ENCODE measurements at regions not wholly inside any gene's neighbourhood (a gene's known extent, or its start where the extent isn't known, plus 50 kb on each side); places are given as distances from the start of the nearest gene placed in this dataset.
A peak's percentile ranks its signal among the peaks of the same experiment; 100 is the strongest.

GRCh38 chr12:124436366-124436765 is 131.0 kb downstream of the NCOR2 start:
- H3K4me3 ChIP-seq, result no peak overlapping the region
- peak overlapping the region in 1 of 2 donors; percentile 30 for H3K27ac ChIP-seq
- no peak for DNase-seq (ENCODE audit: low spot score)
- no peak for TF ChIP-seq CTCF (IDR thresholded peaks at IDR 0.05)

- TF ChIP-seq CTCF (IDR thresholded peaks at IDR 0.05), result no peak
These were observed 131.5 kb downstream of the NCOR2 start for GRCh38 chr12:124435806-124436345.

GRCh38 chr12:124434951-124435805 is 132.2 kb downstream of the NCOR2 start:
- H3K4me3 ChIP-seq, result no peak overlapping the region
- H3K27ac ChIP-seq, result peak overlapping the region in 1 of 2 donors; percentile 19
- no peak for DNase-seq (ENCODE audit: low spot score)
- no peak for TF ChIP-seq CTCF (IDR thresholded peaks at IDR 0.05)

More at GRCh38 chr12:124435806-124436345, 131.5 kb downstream of the NCOR2 start:
- H3K4me3 ChIP-seq, result no peak overlapping the region
- peak overlapping the region in 1 of 2 donors; percentile 30 for H3K27ac ChIP-seq
- DNase-seq (ENCODE audit: low spot score), result no peak

GRCh38 chr12:124434354-124434753 is 133.1 kb downstream of the NCOR2 start:
- TF ChIP-seq CTCF (IDR thresholded peaks at IDR 0.05), result no peak
- H3K27ac ChIP-seq, result peak overlapping the region in 1 of 2 donors; percentile 66
- no peak for DNase-seq (ENCODE audit: low spot score)
- H3K4me3 ChIP-seq, result no peak overlapping the region

GRCh38 chr12:124433879-124434278 is 133.5 kb downstream of the NCOR2 start:
- no peak for TF ChIP-seq CTCF (IDR thresholded peaks at IDR 0.05)
- H3K27ac ChIP-seq, result peak overlapping the region in 1 of 2 donors; percentile 66

GRCh38 chr12:124433147-124433874 is 134.1 kb downstream of the NCOR2 start:
- DNase-seq (ENCODE audit: low spot score), result no peak
- no peak for TF ChIP-seq CTCF (IDR thresholded peaks at IDR 0.05)
- H3K4me3 ChIP-seq, result peak overlapping the region; percentile 24
- H3K27ac ChIP-seq, result peak overlapping the region; percentile 1 to 66

More at GRCh38 chr12:124433879-124434278, 133.5 kb downstream of the NCOR2 start:
- no peak for DNase-seq (ENCODE audit: low spot score)
- no peak overlapping the region for H3K4me3 ChIP-seq

Data from coronary artery (tissue), 2 donors.